NCI-H128 (cell line): ENCODE measurements at regions not wholly inside any gene's neighbourhood (a gene's known extent, or its start where the extent isn't known, plus 50 kb on each side); places are given as distances from the start of the nearest gene placed in this dataset.

Experiments used
- DNase-seq: peaks from one replicate; lab custom pipeline; 2025; ENCODE audit not compliant: unreplicated experiment; lab: John Stamatoyannopoulos, UW

DNA sequence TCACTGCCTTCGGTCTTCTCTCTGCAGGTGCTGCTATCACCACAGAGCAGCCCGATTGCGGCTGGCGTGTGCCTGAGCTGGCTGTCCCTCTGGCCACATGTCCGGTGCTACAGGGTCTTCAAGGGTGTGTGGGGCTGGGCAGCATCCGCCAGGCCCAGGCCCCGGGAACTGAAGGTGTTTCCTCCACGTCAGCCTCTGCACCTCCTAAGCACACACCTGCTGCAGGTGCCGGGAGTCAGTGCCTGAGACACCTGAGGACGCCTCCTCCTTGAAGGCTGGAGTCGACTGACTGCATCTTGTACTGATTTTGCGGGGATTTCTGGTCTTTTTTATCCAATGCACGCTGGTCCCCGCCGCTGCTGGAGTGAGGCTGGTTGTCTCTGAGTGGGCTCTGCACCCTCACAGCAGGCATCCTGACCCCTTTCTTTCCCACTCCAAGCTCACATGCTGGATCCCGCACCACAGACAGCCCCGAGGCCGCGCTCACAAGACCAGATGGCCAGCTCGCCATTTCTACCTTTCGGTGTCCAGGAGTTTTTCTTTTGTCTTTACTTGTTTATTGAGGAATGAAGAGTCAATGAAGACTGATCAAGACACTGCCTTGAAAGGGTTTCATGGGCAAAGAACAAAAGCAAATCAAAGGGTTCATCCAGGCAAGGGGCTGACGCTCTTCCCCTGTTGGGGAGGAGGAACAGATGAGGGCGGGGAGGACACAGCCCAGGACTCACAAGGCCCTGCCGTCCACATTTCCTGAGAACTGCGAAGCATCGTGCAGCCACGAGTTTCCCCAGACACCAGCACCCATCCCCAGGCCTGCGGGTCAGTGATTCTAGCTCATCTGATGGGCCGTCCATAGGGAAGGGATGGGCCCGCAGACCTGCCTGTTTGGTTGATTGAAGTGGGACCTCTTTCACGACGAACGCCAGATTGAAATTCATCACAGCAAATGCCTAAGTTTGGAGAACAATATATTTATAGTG is 203.8 kb upstream of the SOX1 start:
- DNase-seq: no peak

DNA sequence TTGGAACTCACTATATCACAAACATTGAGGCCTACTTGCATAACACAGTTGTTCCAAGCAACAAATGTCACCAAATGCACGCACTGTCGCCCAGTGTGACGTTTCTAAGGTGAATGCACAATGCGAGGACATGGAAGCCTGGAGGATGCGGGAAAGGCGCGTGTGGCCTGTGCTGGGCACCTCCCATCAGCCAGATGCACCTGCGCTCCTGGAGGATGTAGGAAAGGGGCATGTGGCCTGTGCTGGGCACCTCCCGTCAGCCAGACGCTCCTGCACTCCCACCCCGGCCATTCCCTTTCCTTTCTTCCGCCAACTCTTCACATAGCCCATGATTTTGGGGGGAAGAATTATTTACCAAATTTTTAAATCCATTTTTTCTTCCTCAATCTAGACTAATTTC is 202.4 kb upstream of the SOX1 start:
- no peak for DNase-seq

DNA sequence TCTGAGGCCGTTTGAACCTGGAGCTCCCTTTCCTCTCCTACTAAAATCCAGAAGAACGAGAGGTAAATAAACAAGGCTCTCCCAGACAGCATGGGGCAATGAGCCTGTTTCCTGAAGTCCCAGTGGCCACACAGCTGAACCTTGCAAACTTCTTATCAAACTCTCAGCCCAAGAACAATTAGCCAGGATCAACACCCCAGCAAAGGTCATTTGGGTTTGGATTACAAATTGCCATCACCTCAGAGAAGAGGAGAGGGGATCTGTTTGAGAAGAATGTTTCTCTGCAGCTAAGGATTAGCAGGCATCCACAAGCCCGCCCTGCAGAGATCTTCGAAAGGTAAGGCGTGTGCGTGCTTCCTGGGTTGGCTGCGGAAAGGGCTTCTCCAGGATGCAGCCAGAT is 201.9 kb upstream of the SOX1 start:
- no peak for DNase-seq

- no peak for DNase-seq
Observed at GRCh38 chr13:111865826-111866225, 201.1 kb upstream of the SOX1 start.

DNA sequence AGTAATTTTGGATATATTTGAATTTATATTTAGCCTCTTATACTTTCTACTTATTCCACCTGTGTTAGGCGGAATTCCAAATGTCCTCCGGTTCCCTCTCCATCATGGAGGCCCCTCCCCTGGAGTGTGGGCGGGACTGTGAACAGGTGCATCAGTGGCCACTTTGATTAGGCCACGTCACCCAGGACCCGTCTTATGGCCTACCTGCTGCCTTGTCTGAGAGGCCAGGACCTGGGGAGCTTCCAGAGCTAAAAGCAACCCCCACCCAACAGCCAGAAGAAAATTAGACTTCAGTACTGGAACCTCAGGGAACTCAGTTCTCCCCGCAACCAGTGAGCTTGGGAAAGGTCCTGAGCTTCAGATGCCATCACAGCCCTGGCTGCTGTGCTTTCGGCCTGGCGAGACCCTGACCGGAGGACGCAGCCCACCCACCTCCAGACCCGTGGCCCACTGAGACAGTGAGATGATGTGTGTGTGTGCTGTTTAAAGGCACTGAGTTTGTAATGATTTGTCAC is 200.2 kb upstream of the SOX1 start:
- DNase-seq: no peak

DNA sequence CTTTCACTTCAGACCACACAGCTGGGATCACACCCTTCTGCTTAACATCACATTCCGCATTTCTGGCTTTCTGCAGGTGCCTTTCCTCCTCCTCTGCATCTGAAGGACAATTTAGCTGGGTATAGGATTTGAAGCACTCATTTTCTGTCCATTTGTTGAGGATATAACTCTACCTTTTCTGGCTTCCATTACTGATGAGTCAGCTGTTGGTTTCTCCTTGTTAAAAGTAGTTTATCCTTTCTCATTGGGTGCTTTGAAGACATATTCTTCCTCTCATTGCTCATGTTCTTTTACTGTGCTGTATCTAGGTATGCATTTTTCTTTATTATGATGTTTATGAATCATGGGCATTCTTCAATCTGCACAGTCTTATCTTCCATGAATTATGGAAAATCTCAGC is 199.3 kb upstream of the SOX1 start:
- DNase-seq: no peak

DNA sequence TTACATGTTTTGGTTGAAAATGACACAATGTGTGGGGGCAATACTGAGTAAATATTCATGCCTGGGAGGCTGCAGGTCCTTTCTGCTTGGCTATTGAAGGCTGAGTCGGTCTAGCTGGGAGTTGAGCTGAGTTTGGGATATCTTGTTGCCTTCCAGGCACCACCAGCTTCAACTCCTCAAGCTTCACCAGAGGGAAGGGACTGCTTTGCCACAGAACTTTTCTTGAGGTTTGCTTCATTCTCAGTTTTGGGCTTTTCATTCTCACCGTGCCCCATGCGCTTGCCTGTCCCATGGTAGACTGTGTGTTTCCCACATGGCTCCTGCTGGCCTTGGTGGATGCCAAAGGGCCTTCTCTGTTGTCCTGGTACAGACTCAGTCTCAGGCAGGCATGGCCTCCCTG is 198.2 kb upstream of the SOX1 start:
- no peak for DNase-seq

GRCh38 chr13:111872475-111873150 is 194.3 kb upstream of the SOX1 start:
- no peak for DNase-seq

DNA sequence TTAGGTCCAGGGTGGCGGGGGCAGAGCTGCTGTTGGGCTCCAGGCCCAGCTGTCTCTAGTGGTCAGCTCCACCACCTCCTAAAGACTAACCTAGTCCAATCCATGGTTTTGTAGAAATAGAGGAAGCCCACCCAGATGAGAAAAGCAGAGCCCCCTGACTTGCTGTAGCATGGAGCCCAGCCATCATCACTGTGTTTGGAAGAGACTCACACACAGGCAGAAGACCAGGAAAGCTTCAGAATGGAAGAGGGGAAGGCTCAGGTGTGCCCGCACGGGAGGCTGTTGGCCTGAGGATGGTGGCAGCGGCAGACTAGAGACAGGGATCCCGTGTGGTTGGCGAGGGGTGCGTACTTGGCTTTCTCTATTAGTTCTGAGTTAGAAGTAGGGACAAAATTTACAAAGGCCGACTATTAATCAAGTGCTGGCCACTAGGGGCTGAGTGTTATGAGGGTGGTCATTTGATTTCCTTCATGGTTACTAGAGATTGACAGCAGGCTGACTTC is 193.2 kb upstream of the SOX1 start:
- no peak for DNase-seq

DNA sequence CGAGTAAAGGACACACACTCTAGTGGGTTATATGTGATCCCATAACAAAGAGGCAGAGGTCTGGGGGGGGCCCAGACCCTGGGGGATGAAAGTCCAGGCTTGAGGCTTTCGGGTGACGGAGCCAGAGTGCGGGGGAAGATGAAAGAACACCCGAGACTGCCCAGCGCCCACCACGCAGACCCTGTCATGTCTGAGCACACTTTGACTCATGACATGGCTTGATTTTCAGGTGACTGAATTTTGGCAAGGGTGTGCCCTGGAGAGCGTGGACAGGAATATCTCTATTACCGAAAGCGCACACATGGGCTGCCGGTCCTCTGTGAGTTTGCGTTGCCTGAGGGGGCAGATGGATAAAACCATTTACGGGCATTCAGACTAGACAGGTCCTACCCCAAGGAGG is 192.0 kb upstream of the SOX1 start:
- DNase-seq: no peak

DNA sequence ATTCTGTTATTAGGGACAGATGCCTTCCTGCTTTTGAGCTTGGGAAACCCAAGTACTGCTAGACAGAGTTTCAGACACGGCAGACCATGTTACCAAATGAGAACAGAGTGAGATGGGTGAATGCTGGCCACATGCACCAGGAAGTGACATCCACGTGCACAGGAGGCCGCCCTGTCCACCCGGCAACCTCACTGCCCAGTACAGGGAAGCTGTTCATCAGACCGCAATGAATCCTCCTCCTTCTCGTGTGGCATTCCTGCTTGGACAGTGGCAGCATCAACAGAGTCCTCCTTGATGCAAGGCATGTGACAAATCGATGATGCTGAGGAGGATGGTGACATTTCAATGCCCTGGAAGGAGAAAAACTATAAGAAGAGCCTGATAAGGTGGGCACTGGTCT is 191.0 kb upstream of the SOX1 start:
- DNase-seq: no peak

DNA sequence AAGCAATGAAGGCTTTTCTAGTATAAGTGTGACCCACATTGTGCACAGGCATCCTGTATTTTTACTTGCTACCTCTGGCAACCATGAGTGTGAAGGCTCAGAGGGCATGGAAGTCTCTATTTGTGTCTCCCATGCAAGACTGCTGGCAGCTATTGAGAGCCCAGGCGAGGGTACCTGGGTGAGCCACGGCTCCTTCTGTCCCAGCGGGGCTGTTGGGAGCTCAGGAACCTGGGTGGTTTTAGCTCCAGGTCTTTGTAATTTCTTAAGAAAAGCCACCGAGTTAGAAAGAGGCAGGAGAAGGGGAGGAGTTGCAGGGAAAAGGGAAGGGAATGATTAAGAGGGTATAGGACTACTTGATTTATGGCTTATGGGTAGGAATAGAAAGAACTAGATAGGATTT is 190.4 kb upstream of the SOX1 start:
- DNase-seq: no peak

- no peak for DNase-seq
Observed at GRCh38 chr13:111877906-111878305, 189.0 kb upstream of the SOX1 start.

DNA sequence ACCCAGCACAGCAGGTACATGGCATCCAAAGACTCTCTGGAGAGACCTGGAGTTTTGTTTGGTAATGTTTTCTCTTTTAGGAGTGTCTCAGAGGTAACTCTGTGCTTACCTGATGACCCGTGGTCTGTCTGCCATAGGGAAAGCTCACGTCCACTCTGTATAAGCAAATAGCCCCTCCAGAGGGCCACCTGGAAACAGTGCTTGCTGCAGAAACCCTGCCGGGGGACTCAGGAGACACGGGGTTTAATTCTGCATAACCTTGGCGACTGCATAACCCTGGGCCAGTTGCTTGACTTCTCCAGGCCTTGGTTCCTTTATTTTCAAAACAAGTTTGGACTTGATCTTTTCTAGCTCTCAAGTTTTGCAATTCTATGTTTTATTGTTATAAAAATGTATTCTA is 187.2 kb upstream of the SOX1 start:
- no peak for DNase-seq

GRCh38 chr13:111880185-111880584 is 186.8 kb upstream of the SOX1 start:
- DNase-seq: no peak

- DNase-seq: no peak
Observed at GRCh38 chr13:111881700-111882099, 185.2 kb upstream of the SOX1 start.

DNA sequence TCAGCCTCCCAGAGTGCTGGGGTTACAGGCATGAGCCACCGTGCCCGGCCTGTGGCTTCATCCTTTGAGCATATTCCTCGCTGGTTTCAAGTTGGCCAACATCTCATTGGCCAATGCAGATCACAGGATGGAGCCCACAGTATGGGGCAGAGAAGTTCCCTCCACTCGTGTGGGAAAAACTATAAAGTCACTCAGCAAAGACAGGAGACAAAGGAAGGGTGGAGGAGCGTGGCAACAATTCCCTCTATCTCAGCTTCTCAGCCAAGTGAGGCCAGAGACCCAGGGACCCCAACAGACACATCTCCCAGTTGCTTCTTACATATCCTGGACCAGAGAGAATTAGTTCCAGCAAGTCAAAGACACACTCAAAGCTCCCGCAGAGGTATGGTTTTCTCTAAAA is 184.6 kb upstream of the SOX1 start:
- DNase-seq: no peak

GRCh38 chr13:111883571-111884343 is 183.2 kb upstream of the SOX1 start:
- DNase-seq: no peak

GRCh38 chr13:111886217-111886945 is 180.6 kb upstream of the SOX1 start:
- DNase-seq: no peak

DNA sequence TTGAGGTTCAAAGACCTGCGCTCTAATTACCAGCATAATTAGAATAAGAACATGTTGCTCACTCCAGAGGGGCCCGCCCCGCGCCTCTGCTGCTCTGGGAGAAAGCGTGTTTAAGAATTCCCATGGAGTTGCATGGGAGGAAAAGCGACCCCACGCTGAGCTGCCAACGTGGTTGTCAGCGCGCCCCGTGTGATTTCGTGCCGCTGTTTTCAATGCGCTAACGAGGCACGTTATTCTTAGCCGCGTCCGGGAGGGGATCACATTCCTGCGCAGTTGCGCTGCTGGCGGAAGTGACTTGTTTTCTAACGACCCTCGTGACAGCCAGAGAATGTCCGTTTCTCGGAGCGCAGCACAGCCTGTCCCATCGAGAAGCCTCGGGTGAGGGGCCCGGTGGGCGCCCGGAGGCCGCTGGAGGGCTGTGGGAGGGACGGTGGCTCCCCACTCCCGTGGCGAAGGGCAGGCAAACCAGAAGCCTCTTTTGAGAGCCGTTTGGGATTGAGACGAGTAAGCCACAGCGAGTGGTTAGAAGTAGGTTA is 173.8 kb upstream of the SOX1 start:
- DNase-seq: no peak
